Amniotic epithelial cell (primary cell): ENCODE measurements at regions not wholly inside any gene's neighbourhood (a gene's known extent, or its start where the extent isn't known, plus 50 kb on each side); places are given as distances from the start of the nearest gene placed in this dataset.
A peak's percentile ranks its signal among the peaks of the same experiment; 100 is the strongest.
"Not testable (repeated sequence)": the region's sequence is repeated elsewhere in the genome, so short reads cannot be mapped to it uniquely, and the experiment has no call there.

Experiments used
- DNase-seq: peaks from one replicate; pipeline ENCODE4 v3.0.0-alpha.2; 2010; ENCODE audit warnings: low read depth

DNA sequence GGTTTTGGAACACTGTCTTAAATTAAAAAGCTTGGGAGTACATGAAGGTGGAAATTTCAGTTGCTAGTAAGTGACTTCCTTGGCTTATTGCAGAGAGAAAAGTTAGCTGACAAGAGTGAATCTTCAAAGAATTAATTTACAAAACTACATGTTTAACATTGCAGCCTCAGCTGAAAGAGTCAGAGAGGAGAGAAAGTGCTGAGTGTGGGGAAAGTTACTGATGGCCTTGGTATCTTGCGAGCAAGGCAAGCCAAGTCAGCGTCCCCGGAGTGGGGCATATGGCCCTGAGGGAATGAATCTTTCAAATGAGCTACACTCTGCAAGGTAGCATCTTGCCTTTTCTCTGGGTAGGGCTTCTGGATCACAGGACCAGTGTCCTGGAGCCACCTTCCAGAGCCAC lies 131.3 kb downstream of the LPIN1 start:
- DNase-seq, result no peak

DNA sequence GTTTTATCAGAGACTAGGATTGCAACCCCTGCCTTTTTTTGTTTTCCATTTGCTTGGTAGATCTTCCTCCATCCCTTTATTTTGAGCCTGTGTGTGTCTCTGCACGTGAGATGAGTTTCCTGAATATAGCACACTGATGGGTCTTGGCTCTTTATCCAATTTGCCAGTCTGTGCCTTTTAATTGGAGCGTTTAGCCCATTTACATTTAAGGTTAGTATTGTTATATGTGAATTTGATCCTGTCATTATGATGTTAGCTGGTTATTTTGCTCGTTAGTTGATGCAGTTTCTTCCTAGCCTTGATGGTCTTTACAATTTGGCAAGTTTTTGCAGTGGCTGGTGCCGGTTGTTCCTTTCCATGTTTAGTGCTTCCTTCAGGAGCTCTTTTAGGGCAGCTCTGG lies 138.8 kb downstream of the LPIN1 start:
- not testable (repeated sequence) for DNase-seq

DNA sequence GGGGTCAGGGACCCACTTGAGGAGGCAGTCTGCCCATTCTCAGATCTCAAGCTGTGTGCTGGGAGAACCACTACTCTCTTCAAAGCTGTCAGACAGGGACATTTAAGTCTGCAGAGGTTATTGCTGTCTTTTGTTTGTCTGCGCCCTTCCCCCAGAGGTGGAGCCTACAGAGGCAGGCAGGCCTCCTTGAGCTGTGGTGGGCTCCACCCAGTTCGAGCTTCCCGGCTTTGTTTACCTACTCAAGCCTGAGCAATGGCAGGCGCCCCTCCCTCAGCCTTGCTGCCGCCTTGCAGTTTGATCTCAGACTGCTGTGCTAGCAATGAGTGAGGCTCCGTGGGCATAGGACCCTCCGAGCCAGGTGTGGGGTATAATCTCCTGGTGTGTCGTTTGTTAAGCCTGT lies 140.5 kb downstream of the LPIN1 start:
- DNase-seq, result not testable (repeated sequence)

- DNase-seq, result no peak
Observed at GRCh38 chr2:11889101-11889850, 142.8 kb downstream of the LPIN1 start.

GRCh38 chr2:11889854-11890253 lies 143.4 kb downstream of the LPIN1 start:
- no peak for DNase-seq

DNA sequence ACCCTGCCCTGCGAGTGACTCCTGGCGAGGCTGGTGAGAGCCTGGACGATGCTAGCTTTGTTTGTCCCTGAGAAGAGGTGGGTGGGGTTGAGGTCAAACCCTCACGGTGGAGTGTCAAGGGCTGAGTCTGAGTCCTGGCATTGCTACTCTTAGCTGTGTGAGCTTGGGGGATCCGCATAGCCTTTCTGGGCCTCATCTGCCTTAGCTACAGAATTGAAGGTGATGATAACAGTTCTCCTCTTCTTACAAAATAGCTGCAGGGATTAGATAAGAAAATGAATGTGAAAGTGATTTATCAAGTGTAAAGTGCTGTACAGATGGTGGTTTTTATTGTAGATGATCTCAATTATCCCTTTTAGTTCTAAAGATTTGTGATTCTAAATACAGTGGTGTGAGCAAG lies 144.6 kb downstream of the LPIN1 start:
- DNase-seq, result no peak

DNA sequence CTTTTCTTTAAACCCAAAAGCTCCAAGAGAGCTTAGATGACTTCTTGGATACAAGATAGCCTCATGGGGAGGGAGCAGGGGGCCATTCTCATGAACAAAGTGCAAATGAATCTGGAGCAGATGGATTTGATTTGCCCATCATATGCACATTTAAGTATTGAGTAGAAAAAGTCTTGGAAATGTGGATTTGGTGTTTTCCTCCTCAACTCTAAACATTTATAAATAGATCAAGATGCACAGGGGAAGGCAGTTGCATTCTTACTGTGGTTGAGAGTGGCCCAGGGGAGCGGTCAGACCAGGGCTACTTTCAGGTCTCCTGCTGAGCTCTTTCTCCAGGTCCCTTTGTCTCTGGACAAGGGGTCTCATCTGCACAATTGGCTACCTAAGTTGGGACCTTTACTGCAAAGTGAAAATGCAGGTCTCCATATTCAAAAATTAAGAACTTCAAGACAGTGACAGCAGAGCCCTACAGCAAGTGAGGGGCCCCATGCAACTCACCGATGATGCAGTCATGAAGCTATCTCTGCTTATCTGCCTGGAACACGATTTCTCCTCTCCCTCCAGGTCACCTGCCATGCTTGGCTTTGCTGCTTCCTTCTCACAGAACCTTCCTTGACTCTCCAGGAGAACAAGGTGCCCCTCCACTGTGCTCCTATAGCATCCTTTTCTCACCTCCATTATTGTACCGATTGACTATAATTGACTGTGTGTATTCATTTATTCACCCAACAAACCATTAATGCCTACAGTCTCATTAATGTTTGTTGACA lies 145.4 kb downstream of the LPIN1 start:
- no peak for DNase-seq

GRCh38 chr2:11896386-11896785 lies 150.0 kb downstream of the LPIN1 start:
- no peak for DNase-seq

DNA sequence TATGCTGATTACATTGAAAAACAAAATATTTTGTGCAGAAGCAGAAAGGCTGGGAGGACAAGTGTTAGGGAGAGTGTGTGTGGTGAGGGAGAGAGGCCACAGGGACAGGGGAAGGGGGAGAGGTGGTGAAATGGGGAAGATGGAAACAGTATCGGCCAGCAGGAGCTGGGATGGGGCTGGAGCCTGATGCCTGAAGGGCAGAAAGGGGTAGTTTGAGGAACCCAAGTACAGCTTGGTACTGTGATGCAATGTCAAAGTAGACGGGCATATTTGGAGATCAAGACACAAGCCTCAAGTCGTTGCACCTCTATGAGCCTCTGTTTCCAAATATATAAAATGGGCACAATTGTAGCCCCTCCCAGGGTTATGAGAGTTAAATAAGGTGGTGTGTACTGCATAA lies 152.1 kb downstream of the LPIN1 start:
- DNase-seq, result no peak

DNA sequence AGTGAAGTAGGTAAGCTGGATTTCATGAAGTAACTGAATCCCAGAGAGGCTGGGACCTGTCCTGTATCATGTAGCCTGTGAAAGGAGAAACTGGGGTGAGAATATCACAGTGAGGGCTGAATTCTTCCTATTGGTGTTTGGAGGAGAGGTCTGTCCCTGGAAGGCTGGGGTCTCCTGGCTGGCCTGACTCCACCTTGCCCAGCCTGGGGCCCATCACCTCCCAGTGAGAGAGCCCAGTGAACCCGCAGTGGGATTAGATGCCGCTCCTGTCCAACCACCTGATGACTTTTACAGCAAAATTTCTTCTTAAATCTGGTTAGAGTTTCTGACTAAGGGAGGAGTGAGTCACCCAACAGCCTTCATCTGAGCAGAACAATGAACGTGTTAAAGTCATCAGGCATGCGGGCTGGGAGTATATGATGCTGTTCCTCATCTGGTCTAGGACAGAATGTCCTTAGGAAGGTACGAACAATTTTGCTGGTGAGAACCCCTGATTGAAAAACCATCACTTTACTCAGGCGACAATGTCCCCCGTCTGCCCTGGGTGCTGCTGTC lies 152.9 kb downstream of the LPIN1 start:
- peak; percentile 58 for DNase-seq

DNA sequence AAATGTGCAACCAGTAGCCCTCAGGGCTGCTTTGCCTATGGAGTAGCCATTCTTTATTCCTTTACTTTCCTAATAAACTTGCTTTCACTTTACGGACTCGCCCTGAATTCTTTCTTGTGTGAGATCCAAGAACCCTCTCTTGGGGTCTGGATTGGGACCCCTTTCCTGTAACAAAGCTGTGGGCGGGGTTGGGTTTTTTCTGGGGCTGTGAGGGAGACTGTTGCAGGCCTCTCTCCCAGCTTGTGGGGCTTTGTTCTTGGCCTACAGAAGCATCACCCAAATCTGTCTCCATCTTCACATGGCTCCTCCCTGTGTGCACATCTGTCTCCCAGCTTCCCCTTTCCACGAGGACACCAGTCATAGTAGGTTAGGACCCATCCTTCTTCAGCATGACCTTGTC lies 154.5 kb downstream of the LPIN1 start:
- DNase-seq, result not testable (repeated sequence)

DNA sequence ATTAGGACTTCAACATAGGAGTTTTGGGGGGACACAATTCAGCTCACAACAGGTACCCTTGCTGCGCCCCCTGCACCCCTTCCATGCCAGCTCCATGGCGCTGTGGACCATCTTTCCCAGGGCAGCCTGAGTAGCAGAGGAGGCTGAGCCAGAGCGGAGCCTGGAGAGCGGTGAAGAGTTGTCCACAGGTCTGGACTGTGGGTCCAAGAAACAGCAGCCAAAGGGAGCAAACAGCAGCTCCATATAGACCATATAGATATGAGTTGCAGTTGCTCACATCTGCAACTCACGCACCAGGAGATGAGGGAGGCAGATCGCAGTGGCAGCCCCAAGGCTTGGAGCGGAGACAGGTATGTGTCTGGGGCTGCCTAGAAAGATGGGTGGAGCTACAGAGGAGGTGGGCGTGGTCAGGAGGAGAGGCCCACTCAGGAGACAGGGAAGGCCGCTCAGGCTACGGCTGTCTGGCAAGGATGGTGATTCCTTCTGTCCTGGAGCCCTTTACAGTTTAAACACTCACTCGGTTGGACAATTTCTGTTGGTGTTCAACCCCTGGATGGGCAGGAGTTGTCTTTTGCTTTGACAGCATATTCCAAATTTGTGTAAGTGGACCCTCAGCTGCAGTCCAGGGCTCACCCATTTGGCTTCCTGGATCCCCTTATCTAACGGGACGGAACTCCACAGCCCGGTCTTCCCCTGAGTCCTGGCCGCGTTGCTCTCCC lies 155.1 kb downstream of the LPIN1 start:
- DNase-seq, result no peak

- DNase-seq, result no peak
Observed at GRCh38 chr2:11903085-11903606, 156.7 kb downstream of the LPIN1 start.

GRCh38 chr2:11904029-11904428 lies 157.6 kb downstream of the LPIN1 start:
- no peak for DNase-seq

GRCh38 chr2:11904941-11905340 lies 158.5 kb downstream of the LPIN1 start:
- no peak for DNase-seq

DNA sequence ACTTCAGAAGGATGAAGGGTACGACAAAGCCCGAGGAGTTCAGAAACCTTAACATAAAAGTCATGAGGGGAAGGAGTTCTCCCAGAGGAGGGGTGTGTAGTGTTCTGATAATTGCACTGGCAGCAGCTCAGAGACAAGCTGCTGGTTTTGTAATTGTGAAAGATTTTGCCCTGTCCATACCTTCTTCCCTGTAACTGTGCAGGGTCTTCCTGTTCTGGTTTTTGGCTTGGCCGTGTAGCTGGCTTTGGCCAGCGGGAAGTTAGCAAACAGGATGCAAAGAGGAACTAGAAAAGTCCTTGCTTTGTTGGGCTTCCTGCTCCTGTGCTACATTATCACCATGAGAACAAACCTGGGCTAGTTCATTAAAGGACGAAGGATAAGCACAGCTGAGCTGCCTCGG lies 160.8 kb downstream of the LPIN1 start:
- DNase-seq, result no peak

GRCh38 chr2:11910971-11911370 lies 164.5 kb downstream of the LPIN1 start:
- no peak for DNase-seq

DNA sequence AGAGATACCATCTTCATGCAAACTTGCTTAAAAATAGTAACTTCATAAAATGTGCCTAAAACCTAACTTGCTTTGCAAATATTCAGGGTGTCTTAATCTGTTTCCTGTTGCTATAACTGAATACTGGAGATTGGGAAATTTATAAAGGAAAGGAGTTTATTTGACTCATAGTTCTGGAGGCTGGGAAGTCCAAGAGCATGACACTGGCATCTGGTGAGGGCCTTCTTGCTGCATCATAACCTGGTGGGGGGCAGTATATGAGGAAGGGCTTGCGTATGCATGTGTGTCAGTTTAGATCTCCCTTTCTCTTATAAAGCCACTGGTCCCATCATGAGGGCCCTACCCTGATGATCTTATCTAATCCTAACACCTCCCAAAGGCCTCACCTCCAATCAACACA lies 166.5 kb downstream of the LPIN1 start:
- DNase-seq, result no peak

- peak; percentile 89 for DNase-seq
Observed at GRCh38 chr2:11914455-11914854, 168.0 kb downstream of the LPIN1 start.

GRCh38 chr2:11915650-11916049 lies 169.2 kb downstream of the LPIN1 start:
- no peak for DNase-seq

DNA sequence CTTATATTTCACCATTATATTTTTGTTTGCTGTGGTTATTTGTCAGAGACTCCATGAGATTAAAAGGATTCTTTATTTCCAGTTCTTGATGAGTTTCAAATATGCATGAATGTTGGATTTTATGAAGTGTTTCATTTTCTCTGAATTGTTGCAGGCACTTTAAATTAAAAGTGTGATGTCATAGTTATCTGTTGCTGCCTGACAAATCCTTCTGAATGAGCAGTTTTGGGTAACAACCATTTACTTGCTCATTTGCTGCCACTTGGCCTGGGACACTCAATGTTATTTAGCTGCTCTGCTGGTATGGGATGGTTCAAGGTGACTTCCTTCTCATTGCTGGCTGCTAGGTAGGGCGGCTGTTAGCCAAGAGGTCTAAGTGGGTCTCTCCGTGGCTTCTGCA lies 173.5 kb downstream of the LPIN1 start:
- no peak for DNase-seq

- DNase-seq, result peak; percentile 28
Observed at GRCh38 chr2:11920993-11921583, 174.7 kb downstream of the LPIN1 start.
